Esophagus muscularis mucosa (tissue), 4 donors: ENCODE measurements at regions not wholly inside any gene's neighbourhood (a gene's known extent, or its start where the extent isn't known, plus 50 kb on each side); places are given as distances from the start of the nearest gene placed in this dataset.

Source experiments
- CTCF ChIP-seq, 3 experiments: fragments of 200-600 bp in 2 of 3; fragments of 450-650 bp in 1 of 3; sonication (generic) in 2 of 3; IDR thresholded peaks; one replicate each; pipeline ENCODE4 v1.5.1; 2017 to 2019; ENCODE audit warnings: antibody characterized with exemption in 3 of 3, mild to moderate bottlenecking in 2 of 3, moderate library complexity in 1 of 3
- EP300 ChIP-seq: sonication (generic); formaldehyde crosslinking; IDR thresholded peaks from one replicate; pipeline ENCODE4 v1.6.1; 2017; ENCODE audit warnings: antibody characterized with exemption
- POLR2A ChIP-seq: fragments of 450-650 bp; IDR thresholded peaks from one replicate; pipeline ENCODE4 v1.6.1; 2017; ENCODE audit warnings: antibody characterized with exemption, moderate library complexity, mild to moderate bottlenecking, low read depth
- POLR2AphosphoS5 ChIP-seq, 2 donors: sonication (generic); formaldehyde crosslinking; IDR thresholded peaks; one replicate each; pipeline ENCODE4 v1.6.1; 2017; ENCODE audit warnings: antibody characterized with exemption in 2 of 2

GRCh38 chr1:224801844-224802490 is 127.5 kb upstream of the DNAH14 start:
- TF ChIP-seq POLR2A (no peak), POLR2AphosphoS5 (IDR thresholded peaks at IDR 0.05) (no peak), CTCF (IDR thresholded peaks at IDR 0.05) (no peak), EP300 (no peak)
